IPS-18a (cell line): ENCODE measurements at regions not wholly inside any gene's neighbourhood (a gene's known extent, or its start where the extent isn't known, plus 50 kb on each side); places are given as distances from the start of the nearest gene placed in this dataset.

Experiments used
- H3K27ac ChIP-seq: one replicate; pipeline ENCODE4 v1.5.1; 2013; ENCODE audit warnings: low read length
- H3K27me3 ChIP-seq: one replicate; pipeline ENCODE4 v1.6.1; 2013; ENCODE audit warnings: mild to moderate bottlenecking, low read length; ENCODE audit not compliant: control insufficient read depth, insufficient read depth
- H3K36me3 ChIP-seq: one replicate; pipeline ENCODE4 v1.6.1; 2013; ENCODE audit warnings: low read depth, low read length; ENCODE audit not compliant: control insufficient read depth
- H3K4me1 ChIP-seq: one replicate; pipeline ENCODE4 v1.6.1; 2013; ENCODE audit warnings: low read depth, low read length; ENCODE audit not compliant: control insufficient read depth
- H3K4me3 ChIP-seq: one replicate; pipeline ENCODE4 v1.5.1; 2013; ENCODE audit warnings: low read length
- H3K9ac ChIP-seq: one replicate; pipeline ENCODE4 v1.6.1; 2013; ENCODE audit warnings: mild to moderate bottlenecking, low read length, moderate library complexity
- H3K9me3 ChIP-seq: one replicate; pipeline ENCODE4 v1.6.1; 2013; ENCODE audit warnings: low read depth, low read length; ENCODE audit not compliant: control insufficient read depth

DNA sequence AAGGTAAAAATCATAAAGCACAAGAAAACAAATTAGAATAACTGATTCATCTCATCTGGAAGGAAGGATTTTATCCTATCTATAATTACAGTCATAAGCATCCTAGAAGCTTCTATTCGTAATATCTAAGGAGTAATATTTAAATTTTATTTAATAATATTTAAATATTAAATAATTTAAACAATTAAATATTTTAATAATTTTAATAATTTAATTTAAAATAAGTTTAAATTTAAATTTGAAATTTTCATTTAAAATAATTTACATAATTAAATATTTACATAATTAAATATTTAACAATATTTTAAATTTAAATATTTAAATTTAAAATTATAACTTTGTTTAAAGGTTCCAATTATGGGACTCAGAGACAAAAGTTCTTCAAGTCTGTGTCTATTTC is 127.5 kb upstream of the GK2 start:
- no peak overlapping the region for H3K4me3 ChIP-seq
- H3K9me3 ChIP-seq: no peaks in the 10 kb centered on the region
- H3K27me3 ChIP-seq: no peaks in the 10 kb centered on the region
- no peaks in the 10 kb centered on the region for H3K4me1 ChIP-seq
- no peak overlapping the region for H3K27ac ChIP-seq
- H3K36me3 ChIP-seq: no peaks in the 10 kb centered on the region
- no peak overlapping the region for H3K9ac ChIP-seq

DNA sequence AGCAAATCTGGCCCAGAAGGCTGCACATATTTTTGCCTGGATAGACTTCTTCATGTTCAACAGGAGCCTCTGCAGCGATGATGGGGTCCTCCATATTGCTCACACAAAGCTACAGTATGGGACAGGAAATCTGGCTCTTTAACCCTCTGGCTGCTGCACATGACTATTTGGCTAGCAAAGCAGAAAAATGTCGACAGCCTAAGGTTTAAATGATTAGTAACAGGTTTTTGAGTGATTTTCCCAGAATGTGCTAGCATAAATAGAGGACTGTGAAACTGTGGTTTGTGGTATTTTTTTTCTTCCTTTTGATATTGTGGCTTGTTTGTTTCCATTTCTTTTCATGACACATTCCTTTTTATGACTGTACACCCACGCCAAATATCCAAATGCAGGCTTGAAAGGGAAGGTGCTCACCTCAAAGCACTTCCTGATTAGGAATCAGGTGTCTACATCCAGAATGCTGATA is 120.2 kb upstream of the GK2 start:
- no peak overlapping the region for H3K9ac ChIP-seq
- no peaks in the 10 kb centered on the region for H3K4me1 ChIP-seq
- no peak overlapping the region for H3K4me3 ChIP-seq
- no peak overlapping the region for H3K27ac ChIP-seq
- no peaks in the 10 kb centered on the region for H3K27me3 ChIP-seq
- H3K36me3 ChIP-seq: no peaks in the 10 kb centered on the region
- no peaks in the 10 kb centered on the region for H3K9me3 ChIP-seq

DNA sequence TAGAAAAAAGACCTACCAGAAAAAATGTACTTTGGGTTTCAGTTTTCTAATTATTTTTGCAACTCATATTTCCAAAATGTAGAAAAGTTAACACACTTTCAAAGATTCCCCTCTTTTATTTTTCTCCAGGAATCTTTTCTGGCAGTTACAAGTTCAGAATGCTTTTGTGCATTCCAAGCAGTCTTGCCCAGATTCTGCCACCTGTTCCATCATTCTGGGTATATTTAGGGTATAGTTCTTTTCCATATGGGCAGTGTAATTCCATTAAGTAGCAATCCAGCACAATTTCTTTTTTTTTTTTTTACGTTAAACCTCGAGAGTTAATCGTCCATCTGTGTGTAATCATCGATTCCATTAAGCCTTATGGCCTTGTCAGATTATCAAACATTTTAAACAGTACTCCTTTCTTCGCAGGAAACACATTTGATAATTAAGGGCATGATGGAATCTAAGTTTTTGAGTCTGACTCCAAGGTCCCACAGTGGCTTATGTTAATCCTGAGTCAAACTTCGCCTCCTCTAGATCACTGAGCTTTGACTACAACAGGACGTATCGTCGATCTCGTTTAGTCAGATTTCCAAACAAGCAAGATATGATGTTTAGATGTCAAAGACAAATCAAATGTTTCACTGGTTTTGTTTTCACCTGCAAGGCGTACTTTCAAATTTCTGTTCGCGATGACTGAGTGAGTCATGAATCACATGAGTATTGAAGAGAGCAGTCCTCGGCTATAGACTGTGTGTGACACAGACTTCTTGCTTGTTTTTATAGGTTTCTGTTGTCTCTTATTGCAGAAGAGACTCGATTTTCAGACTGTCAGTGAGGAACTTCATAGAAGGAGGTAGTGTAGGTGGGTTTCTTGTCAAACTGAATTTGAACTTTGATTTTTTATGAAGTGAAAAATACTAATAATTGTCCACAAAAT is 118.9 kb upstream of the GK2 start:
- Histone ChIP-seq H3K9ac (no peak overlapping the region), H3K4me3 (no peak overlapping the region), H3K27me3 (no peaks in the 10 kb centered on the region), H3K36me3 (no peaks in the 10 kb centered on the region), H3K4me1 (no peaks in the 10 kb centered on the region), H3K27ac (no peak overlapping the region), H3K9me3 (no peaks in the 10 kb centered on the region)

DNA sequence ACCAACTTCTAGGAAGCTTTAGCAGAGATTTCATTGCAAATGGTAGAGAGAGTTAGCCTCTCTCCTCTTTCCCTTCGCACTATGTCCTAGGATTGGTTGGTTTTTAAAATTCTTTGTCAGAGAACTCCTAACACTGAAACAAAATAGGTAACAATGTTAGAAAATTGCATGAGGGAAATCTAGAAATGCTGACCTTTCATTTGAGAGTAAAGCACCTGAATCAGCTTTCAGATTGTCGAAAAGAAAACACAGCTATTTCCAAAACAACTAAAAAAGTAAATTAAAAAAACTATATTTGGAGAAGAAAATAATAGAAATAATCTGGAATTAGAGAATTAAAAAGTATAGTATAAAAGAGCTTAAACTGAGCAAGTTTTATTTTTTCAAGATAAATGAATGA is 108.1 kb upstream of the GK2 start:
- Histone ChIP-seq H3K4me3 (no peak overlapping the region), H3K27ac (no peak overlapping the region), H3K9me3 (no peaks in the 10 kb centered on the region), H3K36me3 (no peaks in the 10 kb centered on the region), H3K4me1 (no peaks in the 10 kb centered on the region), H3K9ac (no peak overlapping the region), H3K27me3 (no peaks in the 10 kb centered on the region)

- Histone ChIP-seq H3K27me3 (no peaks in the 10 kb centered on the region), H3K9me3 (no peaks in the 10 kb centered on the region), H3K27ac (no peak overlapping the region), H3K9ac (no peak overlapping the region), H3K4me3 (no peak overlapping the region), H3K36me3 (no peaks in the 10 kb centered on the region), H3K4me1 (no peaks in the 10 kb centered on the region)
These were observed 106.7 kb upstream of the GK2 start for GRCh38 chr4:79514621-79515329.

DNA sequence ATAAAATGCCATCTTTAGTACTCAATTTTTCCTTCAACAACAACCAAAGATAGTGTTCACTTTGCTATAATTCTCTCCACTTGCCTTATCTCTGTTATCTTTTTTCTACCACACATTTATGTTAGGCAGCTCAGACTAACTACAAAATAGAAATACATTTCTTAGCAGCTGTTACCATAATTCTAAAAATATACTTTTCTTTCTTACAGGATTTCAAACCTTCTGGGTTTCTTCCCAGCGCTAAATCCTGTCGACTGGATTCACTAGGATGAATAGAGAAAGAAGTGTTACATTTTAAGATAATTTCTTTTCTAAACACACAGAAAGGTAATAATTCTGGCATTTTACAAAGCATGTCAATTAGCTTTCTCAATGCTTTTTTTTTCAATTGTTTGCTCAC is 105.5 kb upstream of the GK2 start:
- Histone ChIP-seq H3K9ac (no peak overlapping the region), H3K9me3 (no peaks in the 10 kb centered on the region), H3K4me3 (no peak overlapping the region), H3K27me3 (no peaks in the 10 kb centered on the region), H3K4me1 (no peaks in the 10 kb centered on the region), H3K27ac (no peak overlapping the region), H3K36me3 (no peaks in the 10 kb centered on the region)

- H3K9me3 ChIP-seq: no peaks in the 10 kb centered on the region
- H3K4me1 ChIP-seq: no peaks in the 10 kb centered on the region
- H3K36me3 ChIP-seq: no peaks in the 10 kb centered on the region
- H3K9ac ChIP-seq: no peak overlapping the region
- H3K27ac ChIP-seq: no peak overlapping the region
- no peak overlapping the region for H3K4me3 ChIP-seq
- no peaks in the 10 kb centered on the region for H3K27me3 ChIP-seq
These were observed 104.3 kb upstream of the GK2 start for GRCh38 chr4:79512363-79512762.

DNA sequence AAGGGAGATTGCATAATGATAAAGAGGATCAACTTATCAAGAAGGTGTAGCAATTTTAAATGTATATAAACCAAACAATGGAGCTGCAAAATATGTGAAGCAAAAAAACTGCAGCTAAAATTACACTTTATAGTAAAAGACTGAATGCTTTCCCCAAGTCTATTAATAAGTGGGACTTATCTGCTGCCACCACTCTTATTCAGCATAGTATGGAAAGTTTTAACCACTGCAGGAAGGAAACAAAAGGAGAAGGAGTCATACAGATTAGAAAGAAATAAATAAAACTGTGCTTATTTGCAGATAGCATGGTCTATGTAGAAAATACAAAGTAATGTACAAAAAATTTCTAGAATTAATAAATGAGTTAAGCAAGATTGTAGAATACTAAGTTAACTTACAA is 94.1 kb upstream of the GK2 start:
- Histone ChIP-seq H3K27ac (no peak overlapping the region), H3K9ac (no peak overlapping the region), H3K36me3 (no peaks in the 10 kb centered on the region), H3K4me3 (no peak overlapping the region), H3K9me3 (no peaks in the 10 kb centered on the region), H3K27me3 (no peaks in the 10 kb centered on the region), H3K4me1 (peaks cover 4% of the 10 kb centered on the region)

GRCh38 chr4:79498282-79498681 is 90.3 kb upstream of the GK2 start:
- Histone ChIP-seq H3K9me3 (no peaks in the 10 kb centered on the region), H3K9ac (no peak overlapping the region), H3K4me3 (no peak overlapping the region), H3K27ac (no peak overlapping the region), H3K27me3 (no peaks in the 10 kb centered on the region), H3K4me1 (peaks cover 4% of the 10 kb centered on the region), H3K36me3 (no peaks in the 10 kb centered on the region)

DNA sequence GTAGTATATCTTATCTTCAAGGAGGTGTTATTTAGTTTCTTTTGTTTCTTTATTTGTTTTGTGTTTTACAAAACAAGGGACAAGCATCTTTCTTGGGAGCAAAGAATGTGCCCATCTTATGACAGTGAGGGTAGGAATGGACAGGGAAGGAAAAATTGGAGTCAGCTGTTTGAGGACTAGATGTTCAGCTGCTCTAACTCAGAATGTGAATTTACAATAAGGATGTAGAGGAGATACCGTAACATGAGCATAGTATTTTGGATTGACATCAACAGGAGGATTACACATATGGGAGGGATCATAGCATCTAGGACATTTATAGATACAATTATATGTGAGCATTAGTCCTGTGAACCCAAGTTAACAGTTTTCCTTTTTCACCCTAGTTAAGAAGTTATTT is 89.0 kb upstream of the GK2 start:
- Histone ChIP-seq H3K9ac (no peak overlapping the region), H3K36me3 (no peaks in the 10 kb centered on the region), H3K27me3 (no peaks in the 10 kb centered on the region), H3K27ac (no peak overlapping the region), H3K9me3 (no peaks in the 10 kb centered on the region), H3K4me3 (no peak overlapping the region), H3K4me1 (peaks cover 4% of the 10 kb centered on the region)

- no peaks in the 10 kb centered on the region for H3K36me3 ChIP-seq
- H3K4me1 ChIP-seq: peaks cover 4% of the 10 kb centered on the region
- H3K9me3 ChIP-seq: no peaks in the 10 kb centered on the region
- no peaks in the 10 kb centered on the region for H3K27me3 ChIP-seq
- H3K9ac ChIP-seq: no peak overlapping the region
- no peak overlapping the region for H3K27ac ChIP-seq
- no peak overlapping the region for H3K4me3 ChIP-seq
These were observed 87.4 kb upstream of the GK2 start for GRCh38 chr4:79495447-79495846.

DNA sequence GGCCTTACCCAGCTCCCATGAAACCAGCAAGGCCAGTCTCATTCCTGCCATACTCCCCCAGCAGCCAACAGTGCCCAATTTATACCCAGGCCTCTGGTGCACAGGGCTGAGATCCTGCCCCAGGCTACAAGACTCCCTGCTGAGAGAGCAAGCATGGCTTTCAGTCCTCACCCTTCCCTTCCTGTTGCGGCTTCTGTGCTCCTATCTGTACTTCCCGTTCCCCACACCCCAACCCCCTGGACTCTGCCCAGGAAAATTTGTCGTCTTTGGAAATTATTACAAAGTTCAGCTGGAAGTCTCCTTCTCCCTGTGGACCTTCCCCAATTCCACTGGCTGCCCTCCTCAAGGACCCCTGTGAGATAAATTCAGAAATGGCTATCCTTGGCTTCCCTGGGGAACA is 84.1 kb upstream of the GK2 start:
- Histone ChIP-seq H3K4me3 (no peak overlapping the region), H3K36me3 (no peaks in the 10 kb centered on the region), H3K27ac (no peak overlapping the region), H3K4me1 (no peaks in the 10 kb centered on the region), H3K9ac (no peak overlapping the region), H3K27me3 (no peaks in the 10 kb centered on the region), H3K9me3 (no peaks in the 10 kb centered on the region)
